WTC11 (cell line): ENCODE measurements at regions not wholly inside any gene's neighbourhood (a gene's known extent, or its start where the extent isn't known, plus 50 kb on each side); places are given as distances from the start of the nearest gene placed in this dataset.

ENCODE experiments used
- ATAC-seq: fragments of 200-7000 bp; cut with Tn5 transposase; 2 replicates; pipeline ENCODE4 v1.10.0; 2021; ENCODE audit warnings: mild to moderate bottlenecking, moderate library complexity
- CTCF ChIA-PET: fragments of 300-600 bp; sonication (Branson Sonifier 250); formaldehyde crosslinking; loops from one replicate; lab custom pipeline; 2021; ENCODE audit warnings: antibody characterized with exemption; lab: Charles Lee
- POLR2A ChIA-PET: fragments of 350-600 bp; sonication (Branson Sonifier 250); formaldehyde crosslinking; loops from one replicate; lab custom pipeline; 2021; ENCODE audit warnings: antibody characterized with exemption; lab: Charles Lee
- DNase-seq: peaks from one replicate; pipeline ENCODE4 v3.0.0; 2021; ENCODE audit warnings: low spot score
- H3K27ac Mint-ChIP-seq: 2 replicates; pipeline ENCODE4 v1.8.0; 2021; ENCODE audit warnings: mixed read lengths
- H3K27me3 Mint-ChIP-seq: 2 replicates; pipeline ENCODE4 v1.8.0; 2021; ENCODE audit warnings: low read depth, mild to moderate bottlenecking, moderate library complexity, mixed read lengths
- H3K36me3 Mint-ChIP-seq: 2 replicates; pipeline ENCODE4 v1.8.0; 2021; ENCODE audit warnings: mixed read lengths
- H3K4me1 Mint-ChIP-seq: 2 replicates; pipeline ENCODE4 v1.8.0; 2022; ENCODE audit warnings: mixed read lengths
- H3K4me3 Mint-ChIP-seq: 2 replicates; pipeline ENCODE4 v1.8.0; 2021; ENCODE audit warnings: mild to moderate bottlenecking, moderate library complexity, mixed read lengths
- H3K9me3 Mint-ChIP-seq: 2 replicates; pipeline ENCODE4 v1.8.0; 2021; ENCODE audit warnings: mixed read lengths
- CDX4 ChIP-seq: fragments of 250-450 bp; sonication (Bioruptor Pico); IDR thresholded peaks from 2 replicates; pipeline ENCODE4 v1.9.0; 2021; ENCODE audit warnings: moderate library complexity, mild to moderate bottlenecking, inconsistent platforms, borderline replicate concordance
- CREB1 ChIP-seq: sonication (generic); formaldehyde crosslinking; IDR thresholded peaks from 2 replicates; pipeline ENCODE4 v1.8.0; 2023; ENCODE audit warnings: mild to moderate bottlenecking, missing genetic modification reagents
- E2F5 ChIP-seq: sonication (generic); formaldehyde crosslinking; IDR thresholded peaks from 2 replicates; pipeline ENCODE4 v1.8.1; 2022; ENCODE audit warnings: mild to moderate bottlenecking, moderate library complexity, missing genetic modification reagents
- ERG ChIP-seq: fragments of 250-450 bp; sonication (Bioruptor Pico); IDR thresholded peaks from 2 replicates; pipeline ENCODE4 v1.8.0; 2021; ENCODE audit warnings: mild to moderate bottlenecking
- GRHL2 ChIP-seq: fragments of 250-450 bp; sonication (Bioruptor Pico); IDR thresholded peaks from 2 replicates; pipeline ENCODE4 v1.8.0; 2022; ENCODE audit warnings: mild to moderate bottlenecking, moderate library complexity; ENCODE audit not compliant: insufficient replicate concordance, severe bottlenecking
- GTF2I ChIP-seq: fragments of 250-450 bp; sonication (Bioruptor Pico); conservative IDR thresholded peaks from 2 replicates; pipeline ENCODE4 v1.4.0; 2021; ENCODE audit warnings: mild to moderate bottlenecking
- HMGXB4 ChIP-seq: sonication (generic); formaldehyde crosslinking; IDR thresholded peaks from 2 replicates; pipeline ENCODE4 v1.8.1; 2023; ENCODE audit warnings: mild to moderate bottlenecking, moderate library complexity, missing genetic modification reagents
- IRF1 ChIP-seq: sonication (generic); formaldehyde crosslinking; IDR thresholded peaks from 2 replicates; pipeline ENCODE4 v1.8.0; 2023; ENCODE audit warnings: missing genetic modification reagents
- MLX ChIP-seq: sonication (generic); formaldehyde crosslinking; IDR thresholded peaks from 2 replicates; pipeline ENCODE4 v1.8.1; 2023; ENCODE audit warnings: mild to moderate bottlenecking, missing genetic modification reagents, moderate library complexity
- NFE2L1 ChIP-seq: sonication (generic); formaldehyde crosslinking; IDR thresholded peaks from 2 replicates; pipeline ENCODE4 v1.8.1; 2023; ENCODE audit warnings: missing genetic modification reagents
- NFYB ChIP-seq: sonication (generic); formaldehyde crosslinking; conservative IDR thresholded peaks from 2 replicates; pipeline ENCODE4 v1.8.0; 2022; ENCODE audit warnings: low read depth, missing genetic modification reagents
- NR1H2 ChIP-seq: sonication (generic); formaldehyde crosslinking; IDR thresholded peaks from 2 replicates; pipeline ENCODE4 v1.9.0; 2021; ENCODE audit warnings: mild to moderate bottlenecking, moderate library complexity, missing genetic modification reagents
- PRRX2 ChIP-seq: fragments of 250-450 bp; sonication (Bioruptor Pico); IDR thresholded peaks from 2 replicates; pipeline ENCODE4 v1.8.0; 2021; ENCODE audit warnings: mild to moderate bottlenecking
- SP1 ChIP-seq: sonication (generic); formaldehyde crosslinking; conservative IDR thresholded peaks from 2 replicates; pipeline ENCODE4 v1.8.1; 2022; ENCODE audit warnings: missing genetic modification reagents
- TCF7 ChIP-seq: sonication (generic); formaldehyde crosslinking; IDR thresholded peaks from 2 replicates; pipeline ENCODE4 v1.8.0; 2022; ENCODE audit warnings: mild to moderate bottlenecking, low read depth, missing genetic modification reagents, moderate library complexity
- USF1 ChIP-seq: sonication (generic); formaldehyde crosslinking; IDR thresholded peaks from 2 replicates; pipeline ENCODE4 v1.8.0; 2022; ENCODE audit warnings: mild to moderate bottlenecking, missing genetic modification reagents
- ZBTB43 ChIP-seq: sonication (generic); formaldehyde crosslinking; IDR thresholded peaks from 2 replicates; pipeline ENCODE4 v1.8.1; 2023; ENCODE audit warnings: mild to moderate bottlenecking, missing genetic modification reagents
- ZNF317 ChIP-seq: sonication (generic); formaldehyde crosslinking; IDR thresholded peaks from 2 replicates; pipeline ENCODE4 v1.8.1; 2023; ENCODE audit warnings: low read depth, mild to moderate bottlenecking, moderate library complexity, missing genetic modification reagents, borderline replicate concordance

- H3K4me3 Mint-ChIP-seq: no peak overlapping the region
Measured at GRCh38 chr1:58305622-58306021, 240.9 kb downstream of the OMA1 start.

More at GRCh38 chr1:58305622-58306021, 240.9 kb downstream of the OMA1 start:
- no peak for DNase-seq
- Mint-ChIP-seq H3K27me3 (no peaks in the 10 kb centered on the region; the same call in 1 of the 2 replicates), H3K9me3 (peaks cover 4% of the 10 kb centered on the region), H3K4me1 (peaks cover 30% of the 10 kb centered on the region), H3K27ac (no peak overlapping the region), H3K36me3 (no peaks in the 10 kb centered on the region)
- no peak for ATAC-seq
- ChIA-PET POLR2A (no interaction called here), CTCF (interaction anchor here (0.6 kb wide), 1 partner anchor 837 kb away, joined by 3 read pairs; no protein-coding TSS in a partner anchor)
- TF ChIP-seq USF1 (CRISPR knock-in tag) (no peak), IRF1 (no peak), E2F5 (CRISPR knock-in tag) (no peak), MLX (CRISPR knock-in tag) (no peak), HMGXB4 (CRISPR knock-in tag) (no peak), CDX4 (CRISPR knock-in tag) (no peak), SP1 (no peak), NR1H2 (no peak), GTF2I (CRISPR knock-in tag) (no peak), TCF7 (CRISPR knock-in tag) (no peak), NFE2L1 (CRISPR knock-in tag) (no peak), ZBTB43 (CRISPR knock-in tag) (no peak), NFYB (no peak), ZNF317 (CRISPR knock-in tag) (no peak), CREB1 (CRISPR knock-in tag) (no peak), PRRX2 (CRISPR knock-in tag) (no peak), GRHL2 (CRISPR knock-in tag) (no peak), ERG (CRISPR knock-in tag) (no peak)
